ENCODE measurements at regions not wholly inside any gene's neighbourhood (a gene's known extent, or its start where the extent isn't known, plus 50 kb on each side); places are given as distances from the start of the nearest gene placed in this dataset.

DNA sequence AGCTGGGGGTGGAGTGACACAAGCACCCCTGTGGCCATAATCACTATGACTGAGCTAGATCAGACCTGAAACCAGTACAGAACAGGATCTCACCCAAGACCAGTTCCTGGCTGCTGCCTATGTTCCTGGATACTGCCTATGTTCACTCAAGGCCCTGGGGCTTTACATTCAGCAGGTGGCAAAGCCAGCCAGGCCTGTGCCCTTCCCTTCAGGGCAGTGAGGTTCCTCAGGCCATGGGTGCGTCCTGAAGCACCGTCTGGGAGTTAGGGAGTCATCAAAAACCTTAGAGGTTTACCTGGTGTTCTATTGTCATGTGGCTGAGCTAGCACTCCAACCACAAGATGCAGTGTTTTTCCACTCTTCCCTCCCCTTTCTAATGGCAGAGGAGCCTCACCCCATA, 419.8 kb downstream of the TMEM232 start:
- DNase-seq (ENCODE audit: low read depth, low spot score) (no peak), ATAC-seq (no peak), FAIRE-seq (no peak)
- ChIA-PET POLR2A (no interaction called here), SMC1A (ENCODE audit: uncharacterized antibody, unreplicated experiment) (no interaction called here), RAD21 (ENCODE audit: unreplicated experiment) (no interaction called here), CTCF (interaction anchor here (0.6 kb wide), 1 partner anchor 994 kb away, joined by 4 read pairs; no protein-coding TSS in a partner anchor)
- TF ChIP-seq RAD21 (IDR thresholded peaks at IDR 0.05; ENCODE audit: insufficient read depth, low read depth, low read length) = no peak
- no peak for TF ChIP-seq NFIC (IDR thresholded peaks at IDR 0.05; ENCODE audit: low read depth, low read length)
- TF ChIP-seq CHD1 (IDR thresholded peaks at IDR 0.05; ENCODE audit: low read depth, low read length) = no peak
- TF ChIP-seq PRDM15 (CRISPR knock-in tag; IDR thresholded peaks at IDR 0.05) = no peak
- no peak for TF ChIP-seq POLR2A (IDR thresholded peaks at IDR 0.05; ENCODE audit: low read depth, low read length)
- no peak for TF ChIP-seq TBL1XR1 (IDR thresholded peaks at IDR 0.05; ENCODE audit: low read depth, low read length)
- TF ChIP-seq ASH2L (IDR thresholded peaks at IDR 0.05; ENCODE audit: borderline replicate concordance, low read depth) = no peak
- no peak for TF ChIP-seq WRNIP1 (IDR thresholded peaks at IDR 0.05; ENCODE audit: borderline replicate concordance, low read depth, low read length)
- no peak for TF ChIP-seq SMARCA5 (IDR thresholded peaks at IDR 0.05)
- no peak for TF ChIP-seq MYC (IDR thresholded peaks at IDR 0.05; ENCODE audit: insufficient read depth, insufficient read length, insufficient replicate concordance, low read length, severe bottlenecking)
- no peak for TF ChIP-seq FOXM1 (IDR thresholded peaks at IDR 0.05; ENCODE audit: low read depth, low read length)
- TF ChIP-seq STAT3 (IDR thresholded peaks at IDR 0.05; ENCODE audit: low read depth, low read length) = no peak
- TF ChIP-seq, protein P1, sequence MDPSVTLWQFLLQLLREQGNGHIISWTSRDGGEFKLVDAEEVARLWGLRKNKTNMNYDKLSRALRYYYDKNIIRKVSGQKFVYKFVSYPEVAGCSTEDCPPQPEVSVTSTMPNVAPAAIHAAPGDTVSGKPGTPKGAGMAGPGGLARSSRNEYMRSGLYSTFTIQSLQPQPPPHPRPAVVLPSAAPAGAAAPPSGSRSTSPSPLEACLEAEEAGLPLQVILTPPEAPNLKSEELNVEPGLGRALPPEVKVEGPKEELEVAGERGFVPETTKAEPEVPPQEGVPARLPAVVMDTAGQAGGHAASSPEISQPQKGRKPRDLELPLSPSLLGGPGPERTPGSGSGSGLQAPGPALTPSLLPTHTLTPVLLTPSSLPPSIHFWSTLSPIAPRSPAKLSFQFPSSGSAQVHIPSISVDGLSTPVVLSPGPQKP (IDR thresholded peaks at IDR 0.05; ENCODE audit: low read depth, low read length) = no peak
- no peak for TF ChIP-seq IKZF1 (conservative IDR thresholded peaks at IDR 0.05)
- no peak for TF ChIP-seq SREBF2 (IDR thresholded peaks at IDR 0.05; ENCODE audit: low read length)
- no peak for TF ChIP-seq HDAC2 (IDR thresholded peaks at IDR 0.05)
- no peak for TF ChIP-seq POU2F2 (IDR thresholded peaks at IDR 0.05; ENCODE audit: borderline replicate concordance, low read depth, low read length)
- no TSS peak for BruUV-seq (replicated peaks)
- no peaks in the 10 kb centered on the region for H3K27me3 ChIP-seq (replicated peaks in 1 of 2; ENCODE audit: control insufficient read depth in 2 of 2, insufficient read depth in 2 of 2, low read length in 1 of 2)
- no peak overlapping the region for H3K4me3 ChIP-seq
- intact Hi-C loops (cut with micrococcal nuclease; ENCODE audit: unreplicated experiment) = no loop called here
- no peaks in the 10 kb centered on the region for H3K9me3 ChIP-seq (replicated peaks; ENCODE audit: control insufficient read depth, insufficient read depth, low read length)
- H3K27ac ChIP-seq (ENCODE audit: control insufficient read depth, insufficient read depth) = no peak overlapping the region
- in situ Hi-C loops (cut with MboI) = no loop called here
- H4K20me1 ChIP-seq (ENCODE audit: control insufficient read depth, insufficient read depth) = no peaks in the 10 kb centered on the region
- no peak overlapping the region for H3K4me2 ChIP-seq (ENCODE audit: control insufficient read depth, insufficient read depth)
- WGBS (ENCODE audit: insufficient coverage, insufficient replicate concordance, low lambda C conversion rate, missing lambda C conversion rate) = 43% methylated on average over 2 of the region's 2 CpGs
- H2AFZ ChIP-seq (ENCODE audit: control insufficient read depth, low read depth, low read length) = no peak overlapping the region
- H3K9ac ChIP-seq (ENCODE audit: control insufficient read depth, insufficient read depth, low read length) = no peak overlapping the region
- H3K36me3 ChIP-seq (ENCODE audit: control insufficient read depth in 2 of 2, insufficient read depth in 2 of 2, low read length in 1 of 2) = no peaks in the 10 kb centered on the region
- no peaks in the 10 kb centered on the region for H3K4me1 ChIP-seq (ENCODE audit: control insufficient read depth, insufficient read depth, low read length)
- H3K79me2 ChIP-seq (ENCODE audit: control insufficient read depth, insufficient read depth, low read length) = no peaks in the 10 kb centered on the region

Measured in GM12878 (cell line).